H9 (cell line): ENCODE measurements at regions not wholly inside any gene's neighbourhood (a gene's known extent, or its start where the extent isn't known, plus 50 kb on each side); places are given as distances from the start of the nearest gene placed in this dataset.

Experiments
- DNase-seq: peaks from one replicate; pipeline ENCODE4 v3.0.0-alpha.2; 2017
- H2AFZ ChIP-seq: one replicate; pipeline ENCODE4 v1.6.1; 2013; ENCODE audit warnings: mild to moderate bottlenecking, low read length, control low read depth, moderate library complexity
- H2AK5ac ChIP-seq: 2 replicates; pipeline ENCODE4 v1.6.1; 2013; ENCODE audit warnings: low read length, control low read depth, mixed read lengths; ENCODE audit not compliant: insufficient read length
- H2BK120ac ChIP-seq: one replicate; pipeline ENCODE4 v1.6.1; 2013; ENCODE audit warnings: low read depth, mild to moderate bottlenecking, low read length, control low read depth, inconsistent platforms; ENCODE audit not compliant: poor library complexity, severe bottlenecking
- H2BK12ac ChIP-seq: 2 replicates; pipeline ENCODE4 v1.6.1; 2013; ENCODE audit warnings: low read length, control low read depth, mixed read lengths, low read depth; ENCODE audit not compliant: insufficient read length
- H2BK15ac ChIP-seq: 2 replicates; pipeline ENCODE4 v1.6.1; 2013; ENCODE audit warnings: low read depth, low read length, control low read depth
- H2BK20ac ChIP-seq: one replicate; pipeline ENCODE4 v1.6.1; 2013; ENCODE audit warnings: low read depth, mild to moderate bottlenecking, low read length, control low read depth, inconsistent platforms; ENCODE audit not compliant: poor library complexity, severe bottlenecking
- H2BK5ac ChIP-seq: 2 replicates; pipeline ENCODE4 v1.6.1; 2013; ENCODE audit warnings: low read length, control low read depth, mixed read lengths; ENCODE audit not compliant: insufficient read length
- H3K14ac ChIP-seq: 2 replicates; pipeline ENCODE4 v1.6.1; 2013; ENCODE audit warnings: low read length, control low read depth; ENCODE audit not compliant: insufficient read depth
- H3K18ac ChIP-seq: 2 replicates; pipeline ENCODE4 v1.6.1; 2013; ENCODE audit warnings: low read depth, mild to moderate bottlenecking, mixed read lengths, low read length, control low read depth; ENCODE audit not compliant: insufficient read length
- H3K23ac ChIP-seq: 2 replicates; pipeline ENCODE4 v1.6.1; 2013; ENCODE audit warnings: low read length, control low read depth, mixed read lengths, low read depth; ENCODE audit not compliant: insufficient read length
- H3K23me2 ChIP-seq: 2 replicates; pipeline ENCODE4 v1.6.1; 2013; ENCODE audit warnings: low read depth, mild to moderate bottlenecking, mixed read lengths, low read length, control low read depth; ENCODE audit not compliant: insufficient read length, poor library complexity, severe bottlenecking
- H3K27ac ChIP-seq: 2 replicates; pipeline ENCODE4 v1.5.1; 2013; ENCODE audit warnings: low read length, control low read depth, mixed read lengths, low read depth; ENCODE audit not compliant: insufficient read length
- H3K27me3 ChIP-seq: 2 replicates; pipeline ENCODE4 v1.6.1; 2013; ENCODE audit warnings: low read length, control low read depth, inconsistent platforms; ENCODE audit not compliant: insufficient read depth
- H3K4ac ChIP-seq: 2 replicates; pipeline ENCODE4 v1.6.1; 2013; ENCODE audit warnings: low read depth, mild to moderate bottlenecking, control low read depth, inconsistent platforms, low read length, moderate library complexity
- H3K4me1 ChIP-seq: 2 replicates; pipeline ENCODE4 v1.6.1; 2013; ENCODE audit warnings: low read length, control low read depth, inconsistent platforms; ENCODE audit not compliant: insufficient read depth
- H3K4me2 ChIP-seq: 2 replicates; pipeline ENCODE4 v1.6.1; 2013; ENCODE audit warnings: low read length, control low read depth, mixed read lengths; ENCODE audit not compliant: insufficient read length, insufficient read depth
- H3K56ac ChIP-seq: 2 replicates; pipeline ENCODE4 v1.6.1; 2013; ENCODE audit warnings: low read depth, mild to moderate bottlenecking, mixed read lengths, low read length, control low read depth; ENCODE audit not compliant: insufficient read length
- H3K79me1 ChIP-seq: 2 replicates; pipeline ENCODE4 v1.6.1; 2013; ENCODE audit warnings: low read depth, mild to moderate bottlenecking, moderate library complexity, low read length, control low read depth, inconsistent platforms; ENCODE audit not compliant: insufficient read depth, poor library complexity, severe bottlenecking
- H3K79me2 ChIP-seq: 2 replicates; pipeline ENCODE4 v1.6.1; 2013; ENCODE audit warnings: low read length, control low read depth, inconsistent platforms; ENCODE audit not compliant: insufficient read depth
- H3K9ac ChIP-seq: 2 replicates; pipeline ENCODE4 v1.6.1; 2013; ENCODE audit warnings: low read length, control low read depth, mixed read lengths; ENCODE audit not compliant: insufficient read length; ENCODE audit errors: extremely low read depth
- H3K9me3 ChIP-seq: one replicate; pipeline ENCODE4 v1.6.1; 2013; ENCODE audit warnings: low read depth, low read length, inconsistent platforms; ENCODE audit not compliant: control insufficient read depth
- H3T11ph ChIP-seq: one replicate; pipeline ENCODE4 v1.6.1; 2013; ENCODE audit warnings: mild to moderate bottlenecking, low read length, control low read depth, inconsistent platforms
- H4K20me1 ChIP-seq: one replicate; pipeline ENCODE4 v1.6.1; 2013; ENCODE audit not compliant: control insufficient read depth, insufficient read length, insufficient read depth
- H4K5ac ChIP-seq: 2 replicates; pipeline ENCODE4 v1.6.1; 2013; ENCODE audit warnings: low read depth, mild to moderate bottlenecking, mixed read lengths, low read length, control low read depth; ENCODE audit not compliant: insufficient read length
- H4K8ac ChIP-seq: replicated peaks from 2 replicates; pipeline ENCODE4 v1.6.1; 2013; ENCODE audit warnings: low read length, control low read depth, mixed read lengths, low read depth; ENCODE audit not compliant: insufficient read length
- H4K91ac ChIP-seq: 2 replicates; pipeline ENCODE4 v1.6.1; 2013; ENCODE audit warnings: low read depth, mild to moderate bottlenecking, moderate library complexity, mixed read lengths, low read length, control low read depth; ENCODE audit not compliant: insufficient read length
- H3K27ac Mint-ChIP-seq, 3 experiments: 2 replicates in 2 of 3; 3 replicates in 1 of 3; pipeline ENCODE4 v1.8.0; 2020 to 2021; ENCODE audit warnings: mixed read lengths in 3 of 3, mild to moderate bottlenecking in 1 of 3, moderate library complexity in 1 of 3
- H3K27me3 Mint-ChIP-seq: 2 replicates; pipeline ENCODE4 v1.8.0; 2021; ENCODE audit warnings: low read depth, mild to moderate bottlenecking, moderate library complexity, mixed read lengths
- H3K36me3 Mint-ChIP-seq, 3 experiments: 2 replicates in 2 of 3; 3 replicates in 1 of 3; pipeline ENCODE4 v1.8.0; 2020 to 2021; ENCODE audit warnings: low read depth in 3 of 3, mixed read lengths in 3 of 3; ENCODE audit not compliant: insufficient read depth in 1 of 3
- H3K4me1 Mint-ChIP-seq, 2 experiments: 2 replicates each; pipeline ENCODE4 v1.8.0; 2020; ENCODE audit warnings: mixed read lengths in 2 of 2
- H3K4me3 Mint-ChIP-seq, 2 experiments: 2 replicates in 1 of 2; 3 replicates in 1 of 2; pipeline ENCODE4 v1.8.0; 2020 to 2021; ENCODE audit warnings: mild to moderate bottlenecking in 2 of 2, mixed read lengths in 2 of 2, moderate library complexity in 1 of 2
- H3K9me3 Mint-ChIP-seq, 2 experiments: 2 replicates in 1 of 2; 3 replicates in 1 of 2; pipeline ENCODE4 v1.8.0; 2020; ENCODE audit warnings: mild to moderate bottlenecking in 2 of 2, mixed read lengths in 2 of 2, moderate library complexity in 1 of 2
- CTCF ChIP-seq: fragments of 200-600 bp; sonication (generic); conservative IDR thresholded peaks from 3 replicates; pipeline ENCODE4 v1.8.0; 2021; ENCODE audit warnings: antibody characterized with exemption, mild to moderate bottlenecking

- Histone ChIP-seq H3K27ac (no peak overlapping the region), H3K27me3 (no peaks in the 10 kb centered on the region), H2BK120ac (no peak overlapping the region), H4K8ac (no peak overlapping the region), H3K79me1 (no peaks in the 10 kb centered on the region), H4K91ac (no peak overlapping the region), H2AFZ (no peak overlapping the region), H4K5ac (no peak overlapping the region), H4K20me1 (no peaks in the 10 kb centered on the region), H3K9ac (no peak overlapping the region), H2BK15ac (no peak overlapping the region), H3K14ac (no peak overlapping the region), H2BK12ac (no peak overlapping the region), H3K23ac (no peak overlapping the region), H3K4me1 (no peaks in the 10 kb centered on the region), H3K18ac (no peak overlapping the region), H3K9me3 (no peaks in the 10 kb centered on the region), H2BK20ac (no peak overlapping the region), H2AK5ac (no peak overlapping the region), H3T11ph (no peak overlapping the region), H3K4ac (no peak overlapping the region), H3K4me2 (no peak overlapping the region), H3K79me2 (no peaks in the 10 kb centered on the region), H3K23me2 (no peaks in the 10 kb centered on the region), H2BK5ac (no peak overlapping the region), H3K56ac (no peak overlapping the region)
- no peak overlapping the region for H3K27ac Mint-ChIP-seq
- TF ChIP-seq CTCF: no peak
- no peaks in the 10 kb centered on the region for H3K27me3 Mint-ChIP-seq
- no peak overlapping the region for H3K4me3 Mint-ChIP-seq
- H3K9me3 Mint-ChIP-seq: no peaks in the 10 kb centered on the region
- H3K36me3 Mint-ChIP-seq: no peaks in the 10 kb centered on the region
- peaks cover 2 to 6% of the 10 kb centered on the region in 2 experiments; a peak in 2 of 4 replicates for H3K4me1 Mint-ChIP-seq
- no peak for DNase-seq
Measured at GRCh38 chr3:106381939-106382335, 513.1 kb upstream of the CBLB start.
